ENCODE measurements at regions not wholly inside any gene's neighbourhood (a gene's known extent, or its start where the extent isn't known, plus 50 kb on each side); places are given as distances from the start of the nearest gene placed in this dataset.

- DNase-seq (ENCODE audit: low read depth in 2 of 3, low spot score in 2 of 3) = no peak
These were observed 215.0 kb upstream of the SGK1 start for GRCh38 chr6:134532694-134533624.

- no peak for DNase-seq (ENCODE audit: low read depth in 2 of 3, low spot score in 2 of 3)
These were observed 213.7 kb upstream of the SGK1 start for GRCh38 chr6:134531611-134532010.

GRCh38 chr6:134531188-134531551, 213.3 kb upstream of the SGK1 start:
- DNase-seq (ENCODE audit: low read depth in 2 of 3, low spot score in 2 of 3) = no peak

- no peak for DNase-seq (ENCODE audit: low read depth in 2 of 3, low spot score in 2 of 3)
These were observed 212.0 kb upstream of the SGK1 start for GRCh38 chr6:134529921-134530320.

- DNase-seq (ENCODE audit: low read depth in 2 of 3, low spot score in 2 of 3) = no peak
These were observed 211.4 kb upstream of the SGK1 start for GRCh38 chr6:134529305-134529704.

GRCh38 chr6:134527108-134527787, 209.3 kb upstream of the SGK1 start:
- DNase-seq (ENCODE audit: low read depth in 2 of 3, low spot score in 2 of 3) = no peak

- no peak for DNase-seq (ENCODE audit: low read depth in 2 of 3, low spot score in 2 of 3)
These were observed 207.4 kb upstream of the SGK1 start for GRCh38 chr6:134525190-134525868.

- DNase-seq (ENCODE audit: low read depth in 2 of 3, low spot score in 2 of 3) = no peak
These were observed 206.2 kb upstream of the SGK1 start for GRCh38 chr6:134523903-134524650.

GRCh38 chr6:134523051-134523450, 205.1 kb upstream of the SGK1 start:
- DNase-seq (ENCODE audit: low read depth in 2 of 3, low spot score in 2 of 3) = no peak

- no peak for DNase-seq (ENCODE audit: low read depth in 2 of 3, low spot score in 2 of 3)
These were observed 203.2 kb upstream of the SGK1 start for GRCh38 chr6:134521116-134521501.

- no peak for DNase-seq (ENCODE audit: low read depth in 2 of 3, low spot score in 2 of 3)
These were observed 202.5 kb upstream of the SGK1 start for GRCh38 chr6:134520181-134521115.

- DNase-seq (ENCODE audit: low read depth in 2 of 3, low spot score in 2 of 3) = no peak
These were observed 201.6 kb upstream of the SGK1 start for GRCh38 chr6:134519465-134519864.

GRCh38 chr6:134517868-134518267, 200.0 kb upstream of the SGK1 start:
- DNase-seq (ENCODE audit: low read depth in 2 of 3, low spot score in 2 of 3) = no peak

GRCh38 chr6:134517145-134517658, 199.3 kb upstream of the SGK1 start:
- no peak for DNase-seq (ENCODE audit: low read depth in 2 of 3, low spot score in 2 of 3)

- DNase-seq (ENCODE audit: low read depth in 2 of 3, low spot score in 2 of 3) = no peak
These were observed 198.7 kb upstream of the SGK1 start for GRCh38 chr6:134516582-134516981.

- no peak for DNase-seq (ENCODE audit: low read depth in 2 of 3, low spot score in 2 of 3)
These were observed 198.1 kb upstream of the SGK1 start for GRCh38 chr6:134515986-134516385.

GRCh38 chr6:134512981-134513391, 195.1 kb upstream of the SGK1 start:
- no peak for DNase-seq (ENCODE audit: low read depth in 2 of 3, low spot score in 2 of 3)

GRCh38 chr6:134511984-134512683, 194.2 kb upstream of the SGK1 start:
- no peak for DNase-seq (ENCODE audit: low read depth in 2 of 3, low spot score in 2 of 3)

GRCh38 chr6:134510920-134511319, 193.0 kb upstream of the SGK1 start:
- no peak for DNase-seq (ENCODE audit: low read depth in 2 of 3, low spot score in 2 of 3)

All from activated CD8-positive, alpha-beta memory T cell treated with anti-CD3 and anti-CD28 coated beads for 48 hours (primary cell).